ENCODE measurements at regions not wholly inside any gene's neighbourhood (a gene's known extent, or its start where the extent isn't known, plus 50 kb on each side); places are given as distances from the start of the nearest gene placed in this dataset.
A peak's percentile ranks its signal among the peaks of the same experiment; 100 is the strongest.

GRCh38 chr11:19433367-19433766, 192.6 kb upstream of the E2F8 start:
- no peaks in the 10 kb centered on the region for H3K9me3 ChIP-seq (ENCODE audit: control insufficient read depth, insufficient read depth, low read length)
- H3K9ac ChIP-seq (ENCODE audit: low read depth, low read length) = no peak overlapping the region
- no peak for TF ChIP-seq NFE2L2 (IDR thresholded peaks at IDR 0.05; ENCODE audit: low read depth, low read length)
- no peak for TF ChIP-seq MXI1 (IDR thresholded peaks at IDR 0.05; ENCODE audit: borderline replicate concordance, low read depth, low read length)
- TF ChIP-seq ELK1 (IDR thresholded peaks at IDR 0.05; ENCODE audit: borderline replicate concordance, low read depth, low read length) = no peak
- no peak for TF ChIP-seq RFX5 (IDR thresholded peaks at IDR 0.05; ENCODE audit: low read depth, low read length)
- no peak for TF ChIP-seq RCOR1 (IDR thresholded peaks at IDR 0.05; ENCODE audit: insufficient replicate concordance, low read length)
- no peak for TF ChIP-seq RAD21 (IDR thresholded peaks at IDR 0.05; ENCODE audit: low read length)
- H2BK120ac ChIP-seq (ENCODE audit: low read depth, low read length) = no peak overlapping the region; the same call in 1 of the 2 replicates
- H3K18ac ChIP-seq (ENCODE audit: low read depth, low read length) = no peak overlapping the region; the same call in 1 of the 2 replicates
- no peaks in the 10 kb centered on the region for H4K20me1 ChIP-seq (ENCODE audit: insufficient read depth, low read length)
- no peak overlapping the region for H2AFZ ChIP-seq (replicated peaks; ENCODE audit: low read length, poor library complexity)
- WGBS, 2 experiments (ENCODE audit: extremely low coverage in 2 of 2, insufficient read length in 1 of 2) = no CpG with 5 or more reads among the region's 2 CpGs
- no peak overlapping the region for H2BK5ac ChIP-seq (ENCODE audit: low read depth, low read length, poor library complexity, severe bottlenecking)
- no peaks in the 10 kb centered on the region for H3K36me3 ChIP-seq (ENCODE audit: control insufficient read depth, insufficient read depth, low read length)
- H3K4me1 ChIP-seq (ENCODE audit: control insufficient read depth, insufficient read depth, low read length) = peaks cover 13% of the 10 kb centered on the region
- DNase-seq = no peak
- no peak overlapping the region; the same call in 1 of the 2 replicates for H4K5ac ChIP-seq (ENCODE audit: low read depth, low read length)
- H3K9me1 ChIP-seq (ENCODE audit: insufficient read depth, low read length) = peaks cover 3% of the 10 kb centered on the region; the same call in 1 of the 2 replicates
- no TSS peak for BruUV-seq (replicated peaks)
- no peaks in the 10 kb centered on the region; the same call in none of the 2 replicates for H3K27me3 ChIP-seq (ENCODE audit: control insufficient read depth, insufficient read depth, low read length)
- dilution Hi-C loops (cut with HindIII; ENCODE audit: low sequenced_read_pairs, unreplicated experiment) (no loop called here), in situ Hi-C loops (cut with MboI; ENCODE audit: low sequenced_read_pairs) (no loop called here), intact Hi-C loops (cut with micrococcal nuclease) (loop anchor here (5.0 kb wide), 1 partner anchor 119 kb away; no protein-coding TSS in a partner anchor)
- no peak overlapping the region for H3K14ac ChIP-seq (replicated peaks; ENCODE audit: low read depth, low read length)
- H2BK20ac ChIP-seq (ENCODE audit: low read depth, low read length) = no peak overlapping the region
- H3K23ac ChIP-seq (ENCODE audit: low read depth, low read length) = no peak overlapping the region
- no peak overlapping the region for H3K4ac ChIP-seq (ENCODE audit: low read depth, low read length)
- H4K8ac ChIP-seq (ENCODE audit: low read depth in 2 of 2, low read length in 2 of 2) = no peak overlapping the region
- no peak overlapping the region for H3K4me3 ChIP-seq (ENCODE audit: insufficient read depth, low read depth, low read length)
- no peak overlapping the region for H3K27ac ChIP-seq (ENCODE audit: insufficient read depth, low read length)
- H4K91ac ChIP-seq (ENCODE audit: insufficient read depth, low read depth, low read length) = 0 out of 2 replicates have a peak overlapping the region, but pooled peaks have one; percentile 19
- H3K79me1 ChIP-seq (ENCODE audit: low read depth in 1 of 2, low read length in 2 of 2) = no peaks in the 10 kb centered on the region
- no peak overlapping the region for H2AK5ac ChIP-seq (ENCODE audit: low read depth, low read length)
- no peak overlapping the region for H2AK9ac ChIP-seq (replicated peaks; ENCODE audit: low read depth, low read length, poor library complexity)
- no peak overlapping the region for H3K56ac ChIP-seq (ENCODE audit: extremely low read depth, insufficient read depth, low read length)
- ChIA-PET CTCF (no interaction called here), POLR2A (ENCODE audit: unreplicated experiment) (no interaction called here)
- H2BK15ac ChIP-seq (ENCODE audit: low read depth, low read length) = no peak overlapping the region; the same call in 2 of the 3 replicates
- ATAC-seq (ENCODE audit: low read depth) = no peak
- no peak overlapping the region for H3K4me2 ChIP-seq (ENCODE audit: low read depth, low read length)
